T-cell (primary cell): ENCODE measurements at regions not wholly inside any gene's neighbourhood (a gene's known extent, or its start where the extent isn't known, plus 50 kb on each side); places are given as distances from the start of the nearest gene placed in this dataset.
"Not testable (repeated sequence)": the region's sequence is repeated elsewhere in the genome, so short reads cannot be mapped to it uniquely, and the experiment has no call there.

Experiments used
- ATAC-seq, 4 experiments: fragments of 200-7000 bp in 3 of 4; fragments of 150-1000 bp in 1 of 4; cut with Tn5 transposase; replicated peaks in 1 of 4; 1 replicate in 3 of 4; 2 replicates in 1 of 4; pipeline ENCODE4 v1.10.0; 2021; ENCODE audit warnings: moderate library complexity in 3 of 4, mild to moderate bottlenecking in 2 of 4, moderate number of reproducible peaks in 1 of 4
- CTCF ChIA-PET, 2 donors: fragments of 300-600 bp; sonication (Branson Sonifier 250); formaldehyde crosslinking; loops; one replicate each; lab custom pipeline; 2022; ENCODE audit warnings: antibody characterized with exemption in 2 of 2; lab: Charles Lee
- POLR2A ChIA-PET, 2 donors: fragments of 300-600 bp; sonication (Branson Sonifier 250); formaldehyde crosslinking; loops; one replicate each; lab custom pipeline; 2022; ENCODE audit warnings: antibody characterized with exemption in 2 of 2; lab: Charles Lee
- DNase-seq, 35 experiments: peaks; one replicate each; pipeline versions ENCODE4 v3.0.0 to v3.0.0-alpha.2; 2013 to 2023
- H3K27ac ChIP-seq: one replicate; pipeline ENCODE4 v1.5.1; 2013; ENCODE audit warnings: low read length
- H3K27me3 ChIP-seq, 2 experiments: replicated peaks in 1 of 2; 1 replicate in 1 of 2; 2 replicates in 1 of 2; pipeline versions ENCODE4 v1.6.1 to v1.7.0; 2013; ENCODE audit warnings: low read length in 1 of 2, mixed read lengths in 1 of 2; ENCODE audit not compliant: control insufficient read depth in 2 of 2, insufficient read depth in 2 of 2; ENCODE audit errors: extremely low read depth in 1 of 2
- H3K36me3 ChIP-seq, 2 donors: 1 replicate in 1 of 2; 2 replicates in 1 of 2; pipeline versions ENCODE4 v1.6.1 to v1.7.0; 2013; ENCODE audit warnings: low read length in 1 of 2; ENCODE audit not compliant: control insufficient read depth in 2 of 2, insufficient read depth in 1 of 2; ENCODE audit errors: extremely low read depth in 1 of 2
- H3K4me1 ChIP-seq, 2 experiments: 1 replicate in 1 of 2; 2 replicates in 1 of 2; pipeline versions ENCODE4 v1.6.1 to v1.7.0; 2013; ENCODE audit warnings: low read length in 2 of 2, mixed read lengths in 1 of 2; ENCODE audit not compliant: insufficient read depth in 2 of 2, control insufficient read depth in 1 of 2; ENCODE audit errors: extremely low read depth in 1 of 2
- H3K4me3 ChIP-seq, 2 donors: 1 replicate in 1 of 2; 2 replicates in 1 of 2; pipeline versions ENCODE4 v1.5.1 to v1.7.0; 2013; ENCODE audit warnings: mild to moderate bottlenecking in 2 of 2, low read length in 1 of 2, moderate library complexity in 1 of 2; ENCODE audit not compliant: control insufficient read depth in 1 of 2; ENCODE audit errors: extremely low read depth in 1 of 2
- H3K9me3 ChIP-seq: 2 replicates; pipeline ENCODE4 v1.7.0; 2013
- H3K27ac Mint-ChIP-seq, 2 donors: one replicate each; pipeline ENCODE4 v1.8.0; 2020 to 2021; ENCODE audit warnings: mild to moderate bottlenecking in 2 of 2, mixed read lengths in 2 of 2
- H3K27me3 Mint-ChIP-seq, 2 donors: one replicate each; pipeline ENCODE4 v1.8.0; 2021 to 2022; ENCODE audit warnings: mixed read lengths in 2 of 2
- H3K36me3 Mint-ChIP-seq: one replicate; pipeline ENCODE4 v1.8.0; 2021; ENCODE audit warnings: mixed read lengths
- H3K4me1 Mint-ChIP-seq, 3 donors: one replicate each; pipeline ENCODE4 v1.8.0; 2020 to 2022; ENCODE audit warnings: mixed read lengths in 3 of 3, mild to moderate bottlenecking in 1 of 3
- H3K4me3 Mint-ChIP-seq, 3 donors: one replicate each; pipeline ENCODE4 v1.8.0; 2020 to 2022; ENCODE audit warnings: mild to moderate bottlenecking in 3 of 3, mixed read lengths in 3 of 3, moderate library complexity in 3 of 3
- H3K9me3 Mint-ChIP-seq, 3 donors: one replicate each; pipeline ENCODE4 v1.8.0; 2020 to 2022; ENCODE audit warnings: mixed read lengths in 3 of 3
- whole genome bisulfite sequencing: methylation state at CpG from one replicate; pipeline ENCODE4 v1.1.5; 2013; ENCODE audit warnings: missing lambda C conversion rate; ENCODE audit not compliant: insufficient coverage; 5-methylcytosine and 5-hydroxymethylcytosine counted together

DNA sequence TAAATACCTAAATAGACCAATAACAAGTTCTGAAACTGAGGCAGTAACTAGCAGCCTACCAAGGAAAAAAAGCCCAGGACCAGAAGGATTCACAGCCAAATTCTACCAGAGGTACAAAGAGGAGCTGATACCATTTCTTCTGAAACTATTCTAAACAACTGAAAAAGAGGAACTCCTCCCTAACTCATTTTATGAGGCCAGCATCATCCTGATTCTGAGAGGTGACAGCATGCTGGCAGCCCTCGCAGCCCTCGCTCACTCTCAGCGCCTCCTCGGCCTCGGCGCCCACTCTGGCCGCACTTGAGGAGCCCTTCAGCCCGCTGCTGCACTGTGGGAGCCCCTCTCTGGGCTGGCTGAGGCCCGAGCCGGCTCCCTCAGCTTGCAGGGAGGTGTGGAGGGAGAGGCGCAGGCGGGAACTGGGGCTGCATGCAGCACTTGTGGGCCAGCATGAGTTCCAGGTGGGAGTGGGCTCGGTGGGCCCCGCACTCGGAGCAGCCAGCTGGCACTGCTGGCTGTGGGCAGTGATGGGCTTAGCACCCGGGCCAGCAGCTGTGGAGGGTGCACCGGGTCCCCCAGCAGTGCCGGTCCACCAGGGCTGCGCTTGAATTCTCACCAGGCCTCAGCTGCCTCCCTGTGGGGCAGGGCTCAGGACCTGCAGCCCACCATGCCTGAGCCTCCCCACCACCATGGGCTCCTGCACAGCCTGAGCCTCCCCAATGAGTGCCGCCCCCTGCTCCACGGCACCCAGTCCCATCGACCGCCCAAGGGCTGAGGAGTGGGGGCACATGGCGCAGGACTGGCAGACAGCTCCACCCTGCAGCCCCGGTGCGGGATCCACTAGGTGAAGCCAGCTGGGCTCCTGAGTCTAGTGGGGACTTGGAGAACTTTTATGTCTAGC is 263.5 kb upstream of the CRIM1 start:
- H3K27ac ChIP-seq, H3K4me1 ChIP-seq, POLR2A ChIA-PET, CTCF ChIA-PET, H3K4me3 Mint-ChIP-seq, H3K9me3 ChIP-seq, H3K9me3 Mint-ChIP-seq, H3K4me3 ChIP-seq, H3K4me1 Mint-ChIP-seq, H3K36me3 ChIP-seq, H3K27ac Mint-ChIP-seq, DNase-seq, H3K36me3 Mint-ChIP-seq, ATAC-seq: not testable (repeated sequence)
- WGBS, result 87% methylated on average over 19 of the region's 26 CpGs
- H3K27me3 ChIP-seq, result peaks cover 0 to 11% of the 10 kb centered on the region in 2 experiments
- peaks cover 5 to 13% of the 10 kb centered on the region in 2 donors for H3K27me3 Mint-ChIP-seq

DNA sequence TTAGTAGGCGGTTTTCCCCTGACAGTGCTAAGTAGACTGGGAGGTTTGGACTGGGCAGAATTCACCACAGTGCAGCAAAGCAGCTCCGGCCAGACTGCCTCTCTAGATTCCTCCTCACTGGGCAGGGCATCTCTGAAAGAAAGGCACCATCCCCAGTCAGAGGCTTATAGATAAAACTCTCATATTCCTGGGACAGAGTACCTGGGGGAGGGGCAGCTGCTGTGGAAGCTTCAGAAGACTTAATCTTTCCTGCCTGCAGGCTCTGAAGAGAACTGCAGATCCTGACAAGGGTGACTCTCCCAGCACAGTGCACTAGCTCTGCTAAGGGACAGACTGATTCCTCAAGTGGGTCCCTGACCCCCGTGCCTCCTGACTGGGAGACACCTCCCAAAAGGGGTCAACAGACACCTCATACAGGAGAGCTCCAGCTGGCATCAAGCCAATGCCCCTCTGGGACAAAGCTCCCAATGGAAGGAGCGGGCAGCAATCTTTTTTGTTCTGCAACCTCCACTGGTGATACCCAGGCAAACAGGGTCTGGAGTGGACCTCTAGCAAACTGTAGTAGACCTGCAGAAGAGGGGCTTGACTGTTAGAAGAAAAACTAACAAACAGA is 266.8 kb upstream of the CRIM1 start:
- ATAC-seq, result no peak

DNA sequence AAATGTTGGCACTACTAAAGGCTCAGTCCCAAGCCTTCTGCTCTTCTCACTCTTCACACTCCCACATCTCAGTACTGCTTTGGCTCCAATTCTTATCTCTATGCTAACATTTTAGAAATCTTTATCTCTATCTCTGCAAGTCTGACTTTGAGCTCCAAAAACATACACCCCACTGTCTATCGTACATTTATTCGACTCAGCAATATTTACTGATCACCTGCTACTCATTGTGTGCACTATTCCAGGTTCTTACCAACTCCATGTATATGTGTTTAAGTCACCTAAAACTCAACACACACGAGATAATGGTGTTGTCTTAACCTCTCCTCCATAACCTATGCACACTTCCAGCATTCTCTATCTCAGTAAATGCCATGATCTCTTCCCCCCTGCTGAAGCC is 268.2 kb upstream of the CRIM1 start:
- Mint-ChIP-seq H3K9me3 (no peaks in the 10 kb centered on the region), H3K27ac (no peak overlapping the region), H3K36me3 (no peaks in the 10 kb centered on the region), H3K4me3 (no peak overlapping the region), H3K4me1 (no peaks in the 10 kb centered on the region), H3K27me3 (peaks cover 7 to 8% of the 10 kb centered on the region in 2 donors)
- Histone ChIP-seq H3K27ac (no peak overlapping the region), H3K27me3 (peaks cover 0 to 15% of the 10 kb centered on the region in 2 experiments), H3K4me3 (no peak overlapping the region), H3K9me3 (no peaks in the 10 kb centered on the region), H3K4me1 (no peaks in the 10 kb centered on the region), H3K36me3 (no peaks in the 10 kb centered on the region)
- ChIA-PET CTCF (no interaction called here), POLR2A (no interaction called here)
- ATAC-seq (no peak), DNase-seq (no peak)
- WGBS, result 60% methylated on average over 3 of the region's 3 CpGs

More for the DNA sequence above, 266.8 kb upstream of the CRIM1 start:
- DNase-seq, result no peak
- Histone ChIP-seq H3K9me3 (no peaks in the 10 kb centered on the region), H3K4me1 (no peaks in the 10 kb centered on the region), H3K27me3 (peaks cover 0 to 15% of the 10 kb centered on the region in 2 experiments), H3K36me3 (no peaks in the 10 kb centered on the region), H3K4me3 (no peak overlapping the region), H3K27ac (no peak overlapping the region)
- Mint-ChIP-seq H3K27ac (no peak overlapping the region), H3K4me3 (no peak overlapping the region), H3K9me3 (no peaks in the 10 kb centered on the region), H3K4me1 (no peaks in the 10 kb centered on the region), H3K27me3 (peaks cover 7 to 8% of the 10 kb centered on the region in 2 donors), H3K36me3 (no peaks in the 10 kb centered on the region)
- ChIA-PET POLR2A (no interaction called here), CTCF (no interaction called here)
- 57% methylated on average over 1 of the region's 4 CpGs for WGBS

DNA sequence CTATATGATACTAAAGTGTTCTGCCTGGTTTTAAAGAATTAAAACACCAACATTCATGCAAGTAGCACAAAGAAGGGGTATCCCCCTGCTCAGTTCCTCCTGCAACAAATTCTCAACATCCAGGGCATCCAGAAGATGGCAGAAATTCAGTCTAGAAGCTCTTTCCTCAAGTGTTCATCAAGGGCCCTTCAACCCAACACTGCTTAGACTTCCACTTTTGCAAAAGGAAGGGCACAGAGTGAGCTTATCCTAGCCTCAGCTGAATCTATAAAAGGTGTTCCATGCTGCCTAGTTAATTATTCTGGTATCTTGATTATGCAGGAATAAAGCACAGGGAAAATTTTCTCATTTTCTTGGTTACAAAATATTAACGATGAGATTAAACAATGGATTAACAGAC is 275.8 kb upstream of the CRIM1 start:
- WGBS, result no CpG with 5 or more reads among the region's 1 CpG
- ChIA-PET POLR2A (no interaction called here), CTCF (no interaction called here)
- H3K4me1 Mint-ChIP-seq, result no peaks in the 10 kb centered on the region
- H3K4me1 ChIP-seq, result no peaks in the 10 kb centered on the region
- no peak for ATAC-seq
- H3K9me3 Mint-ChIP-seq, result no peaks in the 10 kb centered on the region
- H3K9me3 ChIP-seq, result no peaks in the 10 kb centered on the region
- no peak for DNase-seq
- no peaks in the 10 kb centered on the region for H3K36me3 Mint-ChIP-seq
- H3K27me3 Mint-ChIP-seq, result peaks cover 0 to 12% of the 10 kb centered on the region in 2 donors
- H3K27ac ChIP-seq, result no peak overlapping the region
- no peak overlapping the region for H3K4me3 Mint-ChIP-seq
- no peaks in the 10 kb centered on the region for H3K27me3 ChIP-seq
- no peak overlapping the region for H3K4me3 ChIP-seq
- no peak overlapping the region for H3K27ac Mint-ChIP-seq
- no peaks in the 10 kb centered on the region for H3K36me3 ChIP-seq

DNA sequence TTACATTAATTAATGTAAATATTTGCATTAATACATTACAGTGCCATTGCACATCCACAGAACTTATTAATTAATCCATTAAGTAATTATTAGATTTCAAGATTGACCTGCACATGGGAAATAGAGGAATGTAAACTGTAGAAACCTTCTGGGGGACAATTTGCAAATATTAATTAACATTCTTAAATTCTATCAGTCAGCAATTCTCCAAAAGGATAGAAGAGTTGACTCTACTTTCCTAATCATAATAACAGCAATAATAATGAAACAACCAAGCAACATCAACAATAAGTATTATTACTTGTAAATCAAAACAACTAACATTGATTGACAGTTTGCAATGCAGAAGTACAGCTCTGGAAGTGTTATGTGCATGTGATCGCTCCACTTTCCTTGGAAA is 281.6 kb upstream of the CRIM1 start:
- no CpG with 5 or more reads among the region's 1 CpG for WGBS
- no peak for DNase-seq
- ATAC-seq, result no peak

DNA sequence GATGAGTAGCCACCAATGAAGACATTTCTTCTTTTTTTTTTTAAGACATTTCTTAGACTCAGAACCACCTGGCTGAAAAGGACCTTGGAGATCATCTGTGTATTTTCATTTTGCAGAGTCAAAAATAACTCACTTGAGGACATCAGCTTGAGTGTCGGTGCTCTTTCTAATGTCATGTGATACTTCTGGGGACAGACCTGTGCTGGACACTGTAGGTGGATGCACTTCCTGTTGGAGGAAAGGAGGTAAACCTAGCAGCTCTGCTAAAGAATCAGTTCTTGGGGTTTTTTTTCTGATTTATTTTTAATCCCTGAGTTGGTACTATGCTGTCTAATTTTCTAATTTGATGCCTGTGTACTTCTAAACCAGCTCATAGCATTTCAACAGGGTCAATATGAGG is 283.9 kb upstream of the CRIM1 start:
- ATAC-seq (no peak), DNase-seq (no peak)
- H3K27ac ChIP-seq, result no peak overlapping the region
- Mint-ChIP-seq H3K4me1 (no peaks in the 10 kb centered on the region), H3K4me3 (no peak overlapping the region), H3K27ac (no peak overlapping the region), H3K27me3 (peaks cover 0 to 11% of the 10 kb centered on the region in 2 donors), H3K9me3 (peaks cover 2 to 4% (median 4%) of the 10 kb centered on the region in 3 donors), H3K36me3 (no peaks in the 10 kb centered on the region)
- no peaks in the 10 kb centered on the region for H3K9me3 ChIP-seq
- ChIA-PET POLR2A (no interaction called here), CTCF (no interaction called here)
- no peaks in the 10 kb centered on the region for H3K36me3 ChIP-seq
- 89% methylated on average over 1 of the region's 1 CpG for WGBS
- H3K4me3 ChIP-seq, result no peak overlapping the region
- H3K27me3 ChIP-seq, result no peaks in the 10 kb centered on the region
- H3K4me1 ChIP-seq, result no peaks in the 10 kb centered on the region

More for the DNA sequence above, 281.6 kb upstream of the CRIM1 start:
- Mint-ChIP-seq H3K27me3 (peaks cover 0 to 18% of the 10 kb centered on the region in 2 donors), H3K4me3 (no peak overlapping the region), H3K27ac (no peak overlapping the region), H3K36me3 (no peaks in the 10 kb centered on the region), H3K9me3 (no peaks in the 10 kb centered on the region), H3K4me1 (no peaks in the 10 kb centered on the region)
- Histone ChIP-seq H3K27ac (no peak overlapping the region), H3K9me3 (no peaks in the 10 kb centered on the region), H3K4me3 (no peak overlapping the region), H3K36me3 (no peaks in the 10 kb centered on the region), H3K27me3 (no peaks in the 10 kb centered on the region), H3K4me1 (no peaks in the 10 kb centered on the region)
- CTCF ChIA-PET, result no interaction called here
- POLR2A ChIA-PET, result no interaction called here
